ENCODE measurements at regions not wholly inside any gene's neighbourhood (a gene's known extent, or its start where the extent isn't known, plus 50 kb on each side); places are given as distances from the start of the nearest gene placed in this dataset.

- no peak for DNase-seq (ENCODE audit: low spot score, unreplicated experiment)
- no peak overlapping the region for H3K4me3 Mint-ChIP-seq (ENCODE audit: low read depth)
- no peak for TF ChIP-seq CTCF (IDR thresholded peaks at IDR 0.05; ENCODE audit: unreplicated experiment)
- H3K27me3 Mint-ChIP-seq = no peaks in the 10 kb centered on the region
- H3K27ac Mint-ChIP-seq = no peak overlapping the region
- peaks cover 6% of the 10 kb centered on the region for H3K9me3 Mint-ChIP-seq (ENCODE audit: low read depth)
- H3K36me3 Mint-ChIP-seq (ENCODE audit: insufficient read depth) = no peaks in the 10 kb centered on the region
- peaks cover 8% of the 10 kb centered on the region for H3K4me1 Mint-ChIP-seq (ENCODE audit: low read depth)
Observed at GRCh38 chr5:123864578-123864977, 352.6 kb downstream of the CSNK1G3 start.

- Mint-ChIP-seq H3K4me1 (ENCODE audit: low read depth) (peaks cover 1% of the 10 kb centered on the region), H3K27me3 (no peaks in the 10 kb centered on the region), H3K9me3 (ENCODE audit: low read depth) (no peaks in the 10 kb centered on the region), H3K27ac (no peak overlapping the region), H3K4me3 (ENCODE audit: low read depth) (no peak overlapping the region), H3K36me3 (ENCODE audit: insufficient read depth) (no peaks in the 10 kb centered on the region)
- TF ChIP-seq CTCF (IDR thresholded peaks at IDR 0.05; ENCODE audit: unreplicated experiment) = no peak
- DNase-seq (ENCODE audit: low spot score, unreplicated experiment) = no peak
Observed at GRCh38 chr5:123858938-123859337, 347.0 kb downstream of the CSNK1G3 start.

GRCh38 chr5:123856766-123857165, 344.8 kb downstream of the CSNK1G3 start:
- Mint-ChIP-seq H3K27ac (no peak overlapping the region), H3K36me3 (ENCODE audit: insufficient read depth) (no peaks in the 10 kb centered on the region), H3K27me3 (no peaks in the 10 kb centered on the region), H3K4me1 (ENCODE audit: low read depth) (no peaks in the 10 kb centered on the region), H3K9me3 (ENCODE audit: low read depth) (no peaks in the 10 kb centered on the region), H3K4me3 (ENCODE audit: low read depth) (no peak overlapping the region)
- DNase-seq (ENCODE audit: low spot score, unreplicated experiment) = no peak
- no peak for TF ChIP-seq CTCF (IDR thresholded peaks at IDR 0.05; ENCODE audit: unreplicated experiment)

- H3K27me3 Mint-ChIP-seq = no peaks in the 10 kb centered on the region
- H3K9me3 Mint-ChIP-seq (ENCODE audit: low read depth) = peaks cover 6% of the 10 kb centered on the region
- H3K27ac Mint-ChIP-seq = no peak overlapping the region
- no peak for TF ChIP-seq CTCF (IDR thresholded peaks at IDR 0.05; ENCODE audit: unreplicated experiment)
- H3K4me1 Mint-ChIP-seq (ENCODE audit: low read depth) = no peaks in the 10 kb centered on the region
- no peaks in the 10 kb centered on the region for H3K36me3 Mint-ChIP-seq (ENCODE audit: insufficient read depth)
- DNase-seq (ENCODE audit: low spot score, unreplicated experiment) = no peak
- no peak overlapping the region for H3K4me3 Mint-ChIP-seq (ENCODE audit: low read depth)
Observed at GRCh38 chr5:123855609-123856008, 343.6 kb downstream of the CSNK1G3 start.

- H3K9me3 Mint-ChIP-seq (ENCODE audit: low read depth) = peaks cover 15% of the 10 kb centered on the region
- TF ChIP-seq CTCF (IDR thresholded peaks at IDR 0.05; ENCODE audit: unreplicated experiment) = no peak
- peak overlapping the region; percentile 41 for H3K27ac Mint-ChIP-seq
- peaks cover 2% of the 10 kb centered on the region for H3K4me1 Mint-ChIP-seq (ENCODE audit: low read depth)
- peaks cover 2% of the 10 kb centered on the region for H3K36me3 Mint-ChIP-seq (ENCODE audit: insufficient read depth)
- no peaks in the 10 kb centered on the region for H3K27me3 Mint-ChIP-seq
- DNase-seq (ENCODE audit: low spot score, unreplicated experiment) = no peak
- no peak overlapping the region for H3K4me3 Mint-ChIP-seq (ENCODE audit: low read depth)
Observed at GRCh38 chr5:123845356-123846100, 333.6 kb downstream of the CSNK1G3 start.
